NCI-H226 (cell line): ENCODE measurements at regions not wholly inside any gene's neighbourhood (a gene's known extent, or its start where the extent isn't known, plus 50 kb on each side); places are given as distances from the start of the nearest gene placed in this dataset.

Experiments
- DNase-seq: peaks from one replicate; pipeline ENCODE4 v3.0.0-alpha.2; 2015

DNA sequence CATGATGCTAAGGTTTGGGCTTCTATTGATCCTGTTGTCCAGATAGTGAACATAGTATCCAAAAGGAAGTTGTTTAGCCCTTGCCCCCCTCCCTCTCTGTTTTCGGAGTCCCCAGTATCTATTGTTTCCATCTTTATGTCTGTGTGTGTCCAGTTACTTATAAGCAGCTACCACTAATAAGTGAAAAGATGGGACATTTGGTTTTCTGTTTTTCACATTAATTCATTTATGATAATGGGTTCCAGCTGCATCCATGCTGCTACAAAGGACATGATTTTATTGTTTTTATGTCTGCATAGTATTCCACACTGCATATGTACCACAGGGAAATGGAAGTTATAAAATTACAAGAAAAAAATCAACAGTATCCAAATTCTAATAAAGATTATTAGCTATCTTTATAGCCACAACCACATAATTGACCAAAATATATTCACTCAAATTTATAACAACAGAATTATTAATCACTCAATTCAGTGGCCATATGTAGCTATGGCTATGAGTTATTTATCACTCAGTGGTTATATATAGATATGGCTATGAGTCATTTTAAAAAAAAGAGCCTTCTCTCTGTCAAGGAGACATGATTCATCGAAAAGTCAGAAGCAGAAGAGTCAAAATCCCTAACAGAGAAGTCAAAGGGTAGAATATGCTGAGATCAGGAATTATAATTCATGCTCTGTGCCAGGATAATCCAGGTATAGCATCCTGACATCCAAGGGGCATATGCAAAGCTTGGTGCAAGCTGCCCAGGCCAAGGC lies 367.5 kb downstream of the DEPDC1B start:
- peak; percentile 30 for DNase-seq

DNA sequence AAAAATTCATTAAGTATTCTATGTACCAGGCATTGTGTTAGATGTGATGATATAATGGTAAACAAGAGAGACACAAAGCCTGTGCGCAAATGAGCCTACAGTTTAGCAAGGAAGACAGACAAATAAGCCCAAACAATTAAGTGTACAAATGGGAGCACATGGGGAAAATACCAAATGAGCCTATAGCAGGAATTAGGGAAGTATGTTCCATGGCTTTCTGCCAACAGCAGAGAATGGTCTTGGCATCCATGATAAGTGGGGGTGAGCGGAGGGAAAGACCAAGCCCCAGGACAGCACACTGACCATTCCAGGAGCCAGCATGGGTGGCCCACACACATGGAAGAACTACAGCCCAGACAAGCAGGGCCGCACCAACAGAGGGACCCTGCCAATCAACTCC lies 369.7 kb downstream of the DEPDC1B start:
- no peak for DNase-seq

DNA sequence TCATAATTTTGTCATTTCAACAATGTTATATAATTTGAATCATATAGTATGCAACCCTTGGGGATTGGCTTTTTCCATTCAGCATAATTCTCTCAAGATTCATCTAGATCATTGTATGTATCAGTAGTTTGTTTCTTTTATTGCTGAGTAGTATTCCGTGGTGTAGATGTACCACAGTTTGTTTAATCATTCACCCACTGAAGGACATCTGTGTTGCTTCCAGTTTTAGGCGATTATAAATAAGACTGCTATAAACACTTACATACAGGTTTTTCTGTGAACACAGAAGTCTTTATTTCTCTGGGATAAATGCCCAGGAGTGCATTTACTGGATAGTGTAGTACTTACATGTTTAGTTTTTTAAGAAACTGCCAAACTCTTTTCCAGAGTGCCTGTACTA lies 374.1 kb downstream of the DEPDC1B start:
- no peak for DNase-seq

DNA sequence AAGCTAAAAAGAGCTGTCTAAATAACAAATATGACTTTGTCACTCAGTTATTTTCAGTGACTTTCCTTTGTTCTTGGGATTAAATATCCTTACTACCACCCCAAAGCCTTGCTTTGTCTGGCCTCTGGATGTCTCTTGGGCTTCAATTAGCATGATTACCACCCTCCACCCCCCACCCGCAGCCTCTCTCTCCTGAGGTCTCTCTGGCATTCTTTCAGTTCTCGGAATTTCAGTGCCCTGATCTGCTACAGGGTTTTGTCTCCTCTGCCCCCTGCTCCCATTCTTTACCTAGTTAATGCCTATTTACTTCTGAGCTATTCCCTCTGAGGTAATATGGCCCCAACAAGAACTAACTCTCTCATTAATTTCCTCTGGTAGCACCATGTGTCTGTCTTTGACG lies 376.4 kb downstream of the DEPDC1B start:
- no peak for DNase-seq

DNA sequence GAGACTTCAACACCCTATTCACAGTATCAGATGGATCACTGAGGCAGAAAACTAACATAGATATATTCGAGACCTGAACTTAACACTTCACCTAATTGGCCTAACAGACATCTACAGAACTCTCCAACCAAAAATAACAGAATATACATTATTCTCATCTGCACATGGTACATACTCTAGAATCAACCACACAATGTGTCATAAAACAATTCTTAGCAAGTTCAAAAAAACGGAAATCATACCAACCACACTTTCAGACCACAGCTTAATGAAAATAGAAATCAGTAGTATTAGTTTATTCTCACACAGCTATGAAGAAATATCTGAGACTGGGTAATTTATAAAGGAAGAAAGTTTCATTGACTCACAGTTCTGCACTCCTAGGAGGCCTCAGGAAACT lies 387.9 kb downstream of the DEPDC1B start:
- no peak for DNase-seq

DNA sequence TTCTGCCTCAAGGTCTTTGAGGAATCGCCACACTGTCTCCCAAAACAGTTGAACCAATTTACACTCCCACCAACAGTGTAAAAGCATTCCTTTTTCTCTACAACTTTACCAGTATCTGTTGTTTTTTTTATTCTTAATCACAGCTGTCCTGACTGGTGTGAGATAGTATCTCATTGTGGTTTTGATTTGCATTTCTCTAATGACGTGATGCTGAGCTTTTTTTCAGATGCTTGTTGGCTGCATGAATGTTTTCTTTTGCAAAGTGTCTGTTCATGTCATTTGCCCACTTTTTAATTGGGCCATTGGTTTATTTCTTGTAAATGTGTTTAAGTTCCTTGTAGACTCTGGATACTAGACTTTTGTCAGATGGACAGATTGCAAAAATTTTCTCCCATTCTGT lies 400.0 kb downstream of the DEPDC1B start:
- DNase-seq, result no peak

DNA sequence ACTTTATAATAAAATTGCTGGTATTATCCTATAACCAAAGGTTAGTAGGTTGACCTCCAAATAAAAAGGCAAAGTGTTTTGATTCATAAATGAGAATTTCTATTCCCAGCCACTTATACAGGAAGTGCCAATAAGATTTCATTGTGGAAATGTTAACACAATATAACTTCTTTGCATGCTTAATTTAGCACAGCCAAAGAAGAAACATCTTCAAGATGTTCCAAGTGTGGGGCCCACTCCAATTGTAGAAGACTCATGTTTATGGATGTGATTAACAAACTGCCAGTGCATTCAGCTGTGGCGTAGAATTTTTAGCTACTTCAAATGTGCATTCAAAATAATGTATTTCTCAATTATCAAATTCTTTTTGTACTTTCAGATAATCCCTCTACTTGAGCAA lies 402.3 kb downstream of the DEPDC1B start:
- no peak for DNase-seq

DNA sequence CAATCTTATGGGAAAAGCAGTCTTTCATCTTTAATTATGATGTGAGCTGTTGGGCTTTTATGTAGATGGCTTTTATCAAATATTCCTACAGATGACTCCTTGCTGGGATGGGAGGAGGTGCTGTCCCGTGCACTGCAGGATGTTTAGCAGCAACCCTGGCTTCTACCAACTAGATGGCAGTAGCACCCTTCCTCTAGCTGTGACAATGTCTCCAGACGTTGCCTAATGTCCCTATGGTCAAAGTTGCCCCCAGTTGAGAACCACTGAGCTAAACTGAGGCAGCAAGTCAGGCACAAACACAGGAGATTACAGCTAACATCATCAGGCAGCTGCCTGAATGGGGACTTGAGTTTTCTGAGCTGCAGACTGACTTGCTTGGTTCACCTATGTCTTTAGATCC lies 401.9 kb upstream of the PDE4D start:
- DNase-seq, result no peak

DNA sequence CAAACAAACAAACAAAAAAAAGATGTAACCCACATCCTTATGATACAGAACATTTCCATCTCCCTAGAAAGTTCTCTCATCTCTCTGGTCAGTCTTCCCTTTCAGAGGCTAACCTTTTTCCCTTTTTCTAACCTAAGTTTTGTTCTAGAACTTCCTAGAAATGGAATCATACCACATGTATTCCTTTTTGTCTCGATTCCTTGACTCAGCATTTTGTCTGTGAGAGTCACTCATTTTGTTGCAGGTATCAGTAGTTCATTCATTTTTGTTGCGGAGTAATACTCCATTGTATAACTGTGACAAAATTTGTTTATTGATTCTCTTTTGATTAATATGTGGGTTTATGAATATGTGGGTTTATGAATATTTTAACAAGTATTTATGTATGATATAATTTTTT lies 400.0 kb upstream of the PDE4D start:
- DNase-seq, result no peak

DNA sequence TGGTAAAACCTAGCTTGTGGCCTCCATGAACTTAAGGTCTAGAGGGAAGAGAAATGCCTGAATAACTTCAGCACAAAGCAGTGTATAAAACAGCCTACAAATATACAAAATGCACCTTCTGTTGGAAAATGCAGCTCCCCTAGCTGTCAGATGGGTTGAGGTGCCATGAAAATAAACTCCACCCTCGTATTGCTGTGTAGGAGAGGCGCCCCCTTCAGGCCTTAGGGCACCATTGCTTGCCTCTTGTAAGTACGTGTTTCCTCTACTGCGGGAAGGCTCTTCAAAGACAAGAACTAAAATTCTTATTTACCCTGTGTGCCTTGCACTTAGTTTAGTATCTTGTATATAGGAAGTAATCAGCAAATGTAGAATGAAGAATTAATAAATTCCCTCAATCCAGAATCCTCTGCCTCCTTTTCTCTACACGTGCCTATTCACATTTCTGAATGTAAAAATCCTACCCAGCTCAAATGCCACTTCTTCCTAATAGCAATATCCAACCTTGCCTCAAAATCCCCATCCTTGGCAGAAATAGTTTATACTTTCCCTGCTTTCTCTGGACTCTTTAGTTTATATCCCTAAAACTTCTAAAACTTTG lies 393.7 kb upstream of the PDE4D start:
- DNase-seq, result peak; percentile 15

DNA sequence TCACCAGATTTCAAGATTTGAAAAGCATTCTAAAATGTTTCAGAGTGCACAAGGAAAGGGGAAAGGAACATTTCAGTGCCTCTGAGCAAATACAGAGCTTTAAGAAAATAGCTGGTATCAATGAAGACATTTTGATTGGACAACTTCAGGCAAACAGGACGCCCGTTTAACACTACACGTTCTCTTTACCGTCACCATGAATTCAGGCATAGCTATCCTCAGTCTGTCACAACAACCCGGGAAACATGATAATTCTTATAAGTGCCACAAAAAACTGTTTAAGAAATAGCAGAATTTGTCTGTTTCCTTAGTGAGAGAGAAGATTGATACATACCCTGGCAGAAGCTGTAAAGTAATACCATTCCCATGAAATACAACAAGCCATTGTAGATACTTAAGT lies 392.4 kb upstream of the PDE4D start:
- DNase-seq, result no peak

DNA sequence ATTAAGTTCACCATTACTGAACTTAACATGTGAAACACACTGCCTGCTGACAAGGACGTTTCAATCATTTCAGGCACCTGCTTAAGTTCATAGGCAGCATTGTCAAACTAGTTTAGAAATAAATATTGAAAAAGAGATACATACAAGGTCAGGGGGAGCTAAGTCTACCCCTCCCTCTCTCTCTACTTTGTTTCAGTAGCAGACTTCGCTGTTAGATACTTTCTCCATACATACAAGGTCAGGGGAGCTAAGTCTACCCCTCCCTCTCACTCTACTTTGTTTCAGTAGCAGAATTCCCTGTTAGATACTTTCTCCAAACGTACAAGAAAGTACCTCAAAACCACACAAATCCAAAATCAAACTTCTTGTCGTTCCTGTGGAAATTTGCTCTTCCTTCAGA lies 387.4 kb upstream of the PDE4D start:
- no peak for DNase-seq

DNA sequence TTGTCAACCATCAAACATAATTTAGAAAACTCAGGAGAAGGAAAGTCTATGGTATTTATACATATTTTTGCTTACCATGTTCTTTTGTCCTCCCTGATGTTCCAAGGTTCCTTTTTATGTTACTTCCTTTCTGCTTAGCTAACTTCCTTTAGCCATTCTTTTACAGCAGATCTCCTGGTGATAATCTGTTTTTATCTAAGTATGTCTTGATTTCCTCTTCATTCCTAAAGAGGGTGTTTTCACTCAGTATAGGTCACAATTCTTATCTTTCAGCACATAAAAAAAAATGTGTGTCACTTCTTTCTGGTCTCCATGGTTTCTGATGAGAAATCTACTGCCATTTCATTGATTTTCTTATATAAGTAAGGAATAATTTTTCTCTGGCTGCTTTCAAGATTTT lies 384.4 kb upstream of the PDE4D start:
- DNase-seq, result no peak

DNA sequence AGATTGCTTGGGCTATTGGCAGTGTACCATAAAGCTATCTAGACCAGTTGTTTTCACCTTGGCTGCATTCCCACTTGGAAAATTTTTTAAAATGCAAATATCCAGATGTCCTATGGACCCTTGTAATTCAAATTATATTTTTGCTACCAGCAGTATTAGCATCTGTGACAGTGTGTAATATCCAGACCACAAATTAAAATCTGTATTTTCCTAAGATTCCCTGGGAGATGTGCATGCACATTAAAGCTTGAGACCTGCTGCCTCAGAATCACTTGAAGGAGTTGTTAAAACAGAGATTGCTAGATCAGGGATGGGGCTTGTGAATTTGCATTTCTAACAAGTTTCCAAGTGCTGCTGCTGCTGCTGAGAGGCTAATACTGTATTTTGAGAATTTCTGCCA lies 381.2 kb upstream of the PDE4D start:
- DNase-seq, result no peak

DNA sequence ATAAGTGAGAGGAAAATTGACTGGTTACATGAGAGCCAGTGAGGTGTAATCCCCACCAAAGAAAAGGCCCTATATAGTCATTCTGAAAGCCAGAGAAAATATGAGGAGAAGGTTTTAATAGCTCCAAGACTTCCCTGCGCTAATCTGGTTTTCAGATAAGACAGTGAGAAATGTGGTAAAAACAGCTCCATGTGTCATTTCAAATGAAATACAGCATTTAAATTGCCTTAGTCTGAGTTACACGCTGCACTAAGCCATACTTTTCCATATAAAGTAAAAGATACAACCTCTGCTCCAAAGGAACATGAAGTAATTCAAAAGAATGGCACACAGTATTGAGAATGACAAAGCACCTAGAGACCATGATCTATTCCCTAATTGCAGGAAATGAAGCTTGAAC lies 378.0 kb upstream of the PDE4D start:
- DNase-seq, result no peak

DNA sequence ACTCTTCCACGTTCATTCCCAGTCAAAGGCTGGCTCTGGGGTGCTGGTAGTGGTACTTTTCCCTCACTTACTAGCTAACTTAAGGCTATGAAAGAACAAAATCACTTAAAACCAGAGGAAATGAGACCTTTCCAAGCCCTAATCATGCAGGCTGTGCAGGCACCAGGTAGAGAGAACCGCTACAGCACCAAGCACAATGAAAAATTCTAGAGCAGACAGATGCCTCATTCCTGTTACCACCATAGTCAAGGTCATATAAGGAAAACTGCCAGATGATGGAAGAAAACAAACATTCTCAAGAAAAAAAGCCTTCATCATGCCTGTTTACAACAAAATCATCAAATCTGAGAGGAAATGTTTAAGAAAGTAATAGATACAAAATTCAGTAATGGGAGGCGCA lies 374.4 kb upstream of the PDE4D start:
- DNase-seq, result no peak

DNA sequence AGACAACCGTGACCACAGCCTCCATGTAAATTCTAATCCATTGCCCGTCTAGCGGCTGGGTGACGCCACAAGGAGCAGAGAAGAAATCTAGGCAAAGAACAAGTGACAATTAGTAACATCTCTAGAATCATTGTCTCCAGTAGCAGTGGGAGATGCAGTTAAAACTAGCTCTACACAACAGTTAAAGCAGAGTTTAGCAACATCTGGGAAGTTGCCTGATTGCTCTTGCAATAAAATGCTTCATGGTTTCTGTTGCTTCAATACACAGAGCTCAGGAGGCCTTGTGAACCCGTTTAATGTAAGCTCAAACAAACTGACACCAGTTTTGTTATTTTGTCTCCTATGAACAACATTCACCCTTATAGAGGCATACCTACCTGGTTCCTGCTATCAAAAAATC lies 369.8 kb upstream of the PDE4D start:
- no peak for DNase-seq

DNA sequence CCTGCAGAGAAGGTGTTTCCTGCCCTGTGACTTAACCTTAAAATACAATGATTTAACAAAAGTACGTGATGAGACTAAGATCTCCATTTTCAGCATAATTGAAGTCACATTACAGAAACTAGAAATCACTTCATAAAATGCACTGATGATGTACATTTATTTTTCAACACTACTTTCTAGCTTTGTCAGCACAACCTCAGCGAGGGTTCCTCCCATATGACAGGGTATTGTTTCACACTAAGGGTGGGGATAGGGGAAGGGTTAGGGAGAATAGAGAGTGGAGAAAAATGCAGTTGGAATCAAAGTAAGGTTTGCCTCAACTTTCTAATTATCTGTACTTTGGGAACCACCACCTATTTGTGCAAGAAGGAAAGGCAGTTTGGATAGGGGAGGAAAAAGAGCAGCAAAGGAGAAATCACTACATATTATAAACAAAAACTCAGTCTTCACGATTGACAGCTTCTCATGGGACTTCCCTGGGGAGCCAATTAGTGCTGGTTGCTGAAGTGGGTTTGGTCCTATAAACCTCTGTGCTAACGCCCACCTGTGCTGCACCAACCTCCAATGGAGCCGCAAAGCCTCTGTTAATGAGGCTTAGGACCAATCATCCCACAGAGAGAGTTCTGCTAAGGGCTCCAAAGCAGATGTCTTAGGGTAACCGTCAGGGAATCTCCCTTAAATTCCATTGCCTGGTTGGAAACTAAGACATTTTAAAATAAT lies 369.2 kb upstream of the PDE4D start:
- no peak for DNase-seq

DNA sequence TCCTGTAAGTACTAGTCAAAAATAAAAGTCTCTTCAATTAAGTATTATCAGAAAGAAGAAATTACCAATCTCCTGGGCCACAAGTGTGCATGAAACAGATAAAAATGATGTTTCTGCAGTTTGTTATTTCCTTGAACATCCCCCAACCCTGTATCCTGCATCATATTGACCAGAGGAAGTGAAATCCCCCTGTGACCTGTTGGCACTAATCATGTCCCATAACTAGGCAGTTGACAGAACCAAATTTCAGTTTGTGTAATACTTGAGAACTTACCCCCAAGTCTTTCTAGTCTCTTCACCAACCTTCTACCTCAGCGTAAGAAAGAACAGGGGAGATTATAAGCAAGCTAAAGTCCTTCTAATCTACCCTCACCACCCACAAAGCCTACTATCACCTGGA lies 368.2 kb upstream of the PDE4D start:
- no peak for DNase-seq

DNA sequence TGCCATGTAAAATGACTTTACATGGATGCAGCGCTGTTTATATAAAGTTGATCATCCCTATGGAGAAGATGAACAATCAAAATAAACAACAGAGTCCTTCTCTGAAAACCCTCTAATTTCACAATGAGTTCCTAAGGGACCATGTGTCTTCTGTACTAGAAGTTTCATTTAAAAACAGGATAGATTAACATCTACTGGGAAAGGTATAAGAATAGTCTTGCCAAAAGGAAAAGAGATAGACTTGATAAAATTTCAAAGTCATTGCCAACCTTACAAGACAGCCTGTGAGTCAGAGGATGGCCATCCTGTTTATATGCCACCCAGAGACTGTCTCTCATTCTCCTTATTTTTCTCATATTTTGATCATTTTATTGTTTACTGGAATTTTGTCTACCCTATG lies 367.1 kb upstream of the PDE4D start:
- no peak for DNase-seq

DNA sequence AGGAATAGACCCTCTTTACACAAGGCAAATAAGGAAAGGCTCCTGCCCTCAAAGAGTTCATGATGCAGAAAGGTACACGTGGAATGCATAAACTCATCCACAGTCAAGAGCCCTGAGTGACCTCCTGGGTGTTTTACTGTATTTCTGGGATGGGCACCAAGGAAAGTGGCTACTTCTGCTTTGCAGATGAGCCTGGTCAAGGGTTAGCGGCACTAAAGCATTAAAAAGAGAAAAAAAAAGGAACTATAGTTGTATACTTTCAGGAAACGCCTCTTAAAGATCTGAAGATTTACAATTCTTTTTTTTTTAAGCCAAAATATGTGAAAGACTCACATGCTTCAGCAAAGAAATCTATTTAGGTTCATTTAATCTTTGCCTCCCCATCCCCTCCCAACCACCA lies 366.2 kb upstream of the PDE4D start:
- no peak for DNase-seq

DNA sequence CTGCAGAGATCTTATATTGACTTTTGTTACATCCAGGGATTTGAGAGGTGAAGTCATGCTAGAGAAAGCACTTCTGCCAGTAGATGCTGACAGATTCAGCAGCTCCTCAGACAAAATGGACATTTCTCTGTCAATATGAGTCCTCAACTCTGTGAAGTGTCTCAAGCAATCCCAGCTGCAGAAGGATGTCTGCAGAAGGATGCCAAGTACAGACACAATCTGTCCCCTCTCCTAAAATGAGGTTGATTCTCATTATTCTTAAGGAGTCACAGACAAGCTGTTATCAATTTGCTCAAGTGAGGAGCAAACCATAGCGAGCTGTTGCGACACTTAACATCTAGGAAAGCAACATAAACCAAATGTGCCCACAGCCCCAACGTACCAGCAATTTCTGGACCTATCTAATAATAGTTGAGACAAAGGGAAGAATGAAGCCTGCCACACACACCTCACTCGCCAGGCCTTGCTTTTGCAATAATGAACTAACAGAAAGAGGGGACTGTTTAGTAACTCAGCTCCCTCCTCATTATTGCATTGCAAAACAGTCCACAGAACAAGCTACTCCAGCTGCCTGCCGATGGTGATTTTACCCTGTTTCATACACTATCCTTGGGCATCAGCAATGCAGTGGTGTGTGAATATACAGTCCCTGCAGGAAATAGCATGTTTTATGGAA lies 364.2 kb upstream of the PDE4D start:
- no peak for DNase-seq

DNA sequence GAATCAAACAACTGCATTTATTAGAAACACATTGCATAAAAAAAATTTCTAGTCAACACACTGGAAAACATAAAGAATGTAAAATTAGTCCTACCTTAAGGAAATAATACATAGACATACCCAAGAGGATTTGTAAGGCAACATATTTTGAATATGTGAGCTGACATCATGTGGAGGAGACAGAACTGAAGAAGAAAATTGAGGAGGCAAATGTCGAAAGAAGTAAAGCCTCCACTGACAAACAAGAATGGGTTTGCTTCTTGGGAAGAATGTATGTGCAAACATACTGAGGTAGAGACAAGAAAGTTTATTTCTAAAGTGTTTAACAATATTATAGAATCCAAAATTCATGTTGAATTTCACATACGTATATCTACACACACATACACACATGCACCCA lies 363.0 kb upstream of the PDE4D start:
- DNase-seq, result no peak

DNA sequence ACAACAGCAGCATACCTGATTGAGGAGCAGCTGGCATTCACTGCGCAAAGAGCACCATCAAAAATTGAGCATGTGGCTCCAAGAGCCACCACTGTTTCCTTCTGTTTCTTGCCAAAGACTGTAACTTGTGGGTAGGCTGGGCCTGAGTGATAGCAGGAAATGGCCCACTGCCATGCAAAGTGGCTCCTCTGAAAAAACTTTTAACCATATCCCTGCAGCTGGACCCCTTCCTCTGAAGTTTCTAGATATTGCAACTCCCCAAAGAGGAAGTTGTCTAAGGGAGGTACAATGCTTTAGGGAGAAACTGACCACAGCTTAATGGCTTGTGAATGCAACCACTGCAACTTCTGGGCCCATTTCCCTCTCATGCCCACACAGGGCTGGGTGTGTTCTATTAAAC lies 355.4 kb upstream of the PDE4D start:
- no peak for DNase-seq
